SK-N-MC (cell line): ENCODE measurements at regions not wholly inside any gene's neighbourhood (a gene's known extent, or its start where the extent isn't known, plus 50 kb on each side); places are given as distances from the start of the nearest gene placed in this dataset.

ENCODE experiments used
- DNase-seq: peaks from one replicate; pipeline ENCODE4 v3.0.0-alpha.2; 2011; ENCODE audit warnings: low read depth, low spot score
- H3K27ac ChIP-seq: fragments of 200-600 bp; sonication (generic); 2 replicates; pipeline ENCODE4 v1.5.1; 2016; ENCODE audit warnings: mixed run types
- H3K36me3 ChIP-seq: fragments of 200-600 bp; sonication (generic); 2 replicates; pipeline ENCODE4 v1.6.1; 2017; ENCODE audit warnings: antibody characterized with exemption, low read length, mixed read lengths; ENCODE audit not compliant: insufficient read depth
- H3K4me3 ChIP-seq: fragments of 200-600 bp; sonication (generic); 2 replicates; pipeline ENCODE4 v1.5.1; 2016
- H3K9ac ChIP-seq: fragments of 200-600 bp; sonication (generic); 2 replicates; pipeline ENCODE4 v1.8.0; 2017; ENCODE audit warnings: mixed run types, mixed read lengths; ENCODE audit not compliant: insufficient read length
- H3K9me3 ChIP-seq: fragments of 200-600 bp; sonication (generic); 2 replicates; pipeline ENCODE4 v1.6.1; 2017; ENCODE audit warnings: low read depth, mild to moderate bottlenecking, antibody characterized with exemption, low read length, moderate library complexity, mixed read lengths
- EZH2 ChIP-seq: fragments of 200-600 bp; sonication (generic); IDR thresholded peaks from one replicate; pipeline ENCODE4 v1.6.1; 2017; ENCODE audit warnings: antibody characterized with exemption
- FOXP2 ChIP-seq: optimal IDR thresholded peaks from 2 replicates; pipeline ENCODE3; 2011; ENCODE audit warnings: mild to moderate bottlenecking, moderate library complexity; ENCODE audit not compliant: insufficient read depth; ENCODE audit errors: extremely low read length, control extremely low read depth
- POLR2AphosphoS5 ChIP-seq: IDR thresholded peaks from 2 replicates; pipeline ENCODE4 v1.6.1; 2012; ENCODE audit warnings: mild to moderate bottlenecking, low read depth, low read length, borderline replicate concordance

GRCh38 chrX:13179586-13179985 is 135.2 kb upstream of the FAM9C start:
- Histone ChIP-seq H3K36me3 (no peaks in the 10 kb centered on the region), H3K4me3 (no peak overlapping the region), H3K9me3 (no peaks in the 10 kb centered on the region), H3K27ac (no peak overlapping the region), H3K9ac (no peak overlapping the region)
- no peak for TF ChIP-seq POLR2AphosphoS5
- TF ChIP-seq FOXP2, result no peak
- no peak for TF ChIP-seq EZH2
- no peak for DNase-seq

GRCh38 chrX:13179100-13179499 is 134.7 kb upstream of the FAM9C start:
- no peak for TF ChIP-seq FOXP2
- no peak for TF ChIP-seq EZH2
- no peak for TF ChIP-seq POLR2AphosphoS5
- DNase-seq, result no peak

GRCh38 chrX:13177921-13178566 is 133.6 kb upstream of the FAM9C start:
- Histone ChIP-seq H3K4me3 (no peak overlapping the region), H3K27ac (no peak overlapping the region), H3K9me3 (no peaks in the 10 kb centered on the region), H3K36me3 (no peaks in the 10 kb centered on the region), H3K9ac (no peak overlapping the region)
- no peak for DNase-seq
- TF ChIP-seq EZH2, result no peak
- no peak for TF ChIP-seq FOXP2
- TF ChIP-seq POLR2AphosphoS5, result no peak

More at GRCh38 chrX:13179100-13179499, 134.7 kb upstream of the FAM9C start:
- Histone ChIP-seq H3K36me3 (no peaks in the 10 kb centered on the region), H3K9ac (no peak overlapping the region), H3K9me3 (no peaks in the 10 kb centered on the region), H3K27ac (no peak overlapping the region), H3K4me3 (no peak overlapping the region)

GRCh38 chrX:13175056-13175455 is 130.6 kb upstream of the FAM9C start:
- Histone ChIP-seq H3K27ac (no peak overlapping the region), H3K9me3 (no peaks in the 10 kb centered on the region), H3K9ac (no peak overlapping the region), H3K4me3 (no peak overlapping the region), H3K36me3 (no peaks in the 10 kb centered on the region)
- TF ChIP-seq EZH2, result no peak
- no peak for TF ChIP-seq FOXP2
- TF ChIP-seq POLR2AphosphoS5, result no peak
- no peak for DNase-seq

GRCh38 chrX:13170966-13171558 is 126.6 kb upstream of the FAM9C start:
- Histone ChIP-seq H3K4me3 (no peak overlapping the region), H3K9ac (no peak overlapping the region), H3K36me3 (no peaks in the 10 kb centered on the region), H3K27ac (no peak overlapping the region), H3K9me3 (no peaks in the 10 kb centered on the region)
- no peak for TF ChIP-seq FOXP2
- DNase-seq, result no peak

- Histone ChIP-seq H3K4me3 (no peak overlapping the region), H3K36me3 (no peaks in the 10 kb centered on the region), H3K9ac (no peak overlapping the region), H3K27ac (no peak overlapping the region), H3K9me3 (no peaks in the 10 kb centered on the region)
- no peak for DNase-seq
- no peak for TF ChIP-seq FOXP2
- no peak for TF ChIP-seq EZH2
- TF ChIP-seq POLR2AphosphoS5, result no peak
Observed at GRCh38 chrX:13169684-13170083, 125.3 kb upstream of the FAM9C start.

GRCh38 chrX:13168269-13168668 is 123.8 kb upstream of the FAM9C start:
- DNase-seq, result no peak
- no peaks in the 10 kb centered on the region for H3K9me3 ChIP-seq
- H3K27ac ChIP-seq, result no peak overlapping the region
- no peak overlapping the region for H3K9ac ChIP-seq
- no peak overlapping the region for H3K4me3 ChIP-seq
- no peak for TF ChIP-seq FOXP2
- TF ChIP-seq POLR2AphosphoS5, result no peak
- no peaks in the 10 kb centered on the region for H3K36me3 ChIP-seq

- H3K27ac ChIP-seq, result no peak overlapping the region
- TF ChIP-seq POLR2AphosphoS5 (no peak), EZH2 (no peak), FOXP2 (no peak)
- H3K9ac ChIP-seq, result no peak overlapping the region
- no peaks in the 10 kb centered on the region for H3K9me3 ChIP-seq
- no peak for DNase-seq
- no peak overlapping the region for H3K4me3 ChIP-seq
- H3K36me3 ChIP-seq, result no peaks in the 10 kb centered on the region
Observed at GRCh38 chrX:13167481-13168231, 123.2 kb upstream of the FAM9C start.
